Ovary (tissue), 3 donors: ENCODE measurements at regions not wholly inside any gene's neighbourhood (a gene's known extent, or its start where the extent isn't known, plus 50 kb on each side); places are given as distances from the start of the nearest gene placed in this dataset.

Experiments
- POLR2A ChIP-seq: fragments of 450-650 bp; IDR thresholded peaks from one replicate; pipeline ENCODE4 v1.6.1; 2017; ENCODE audit warnings: antibody characterized with exemption, mild to moderate bottlenecking, moderate library complexity
- TF ChIP-seq, protein P1 (sequence below), 3 donors: fragments of 450-650 bp in 2 of 3; fragments of 200-600 bp in 1 of 3; IDR thresholded peaks; one replicate each; pipeline versions ENCODE4 v1.5.1 to v1.8.0; 2016 to 2022; ENCODE audit warnings: antibody characterized with exemption in 3 of 3, mild to moderate bottlenecking in 1 of 3
- donor health status: DM: no; HTN: no; CAD: no.

DNA sequence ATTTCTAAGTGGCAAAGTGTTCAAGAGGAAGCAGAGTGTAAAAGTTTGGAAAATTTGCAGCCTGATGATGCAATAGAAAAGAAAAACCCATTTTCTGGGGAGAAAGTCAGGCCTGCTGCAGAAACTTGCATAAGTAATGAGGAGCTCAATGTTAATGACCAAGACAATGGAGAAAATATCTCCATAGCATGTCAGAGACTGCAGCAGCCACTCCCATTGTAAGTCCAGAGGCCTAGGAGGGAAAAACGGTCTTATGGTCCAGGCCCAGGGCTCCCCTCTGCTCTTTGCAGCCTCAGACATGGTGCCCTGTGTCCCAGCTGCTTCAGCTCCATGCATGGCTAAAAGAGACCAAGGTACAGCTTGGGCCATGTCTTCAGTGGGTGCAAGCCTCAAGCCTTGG lies 96.6 kb upstream of the GMNC start:
- TF ChIP-seq, protein P1, sequence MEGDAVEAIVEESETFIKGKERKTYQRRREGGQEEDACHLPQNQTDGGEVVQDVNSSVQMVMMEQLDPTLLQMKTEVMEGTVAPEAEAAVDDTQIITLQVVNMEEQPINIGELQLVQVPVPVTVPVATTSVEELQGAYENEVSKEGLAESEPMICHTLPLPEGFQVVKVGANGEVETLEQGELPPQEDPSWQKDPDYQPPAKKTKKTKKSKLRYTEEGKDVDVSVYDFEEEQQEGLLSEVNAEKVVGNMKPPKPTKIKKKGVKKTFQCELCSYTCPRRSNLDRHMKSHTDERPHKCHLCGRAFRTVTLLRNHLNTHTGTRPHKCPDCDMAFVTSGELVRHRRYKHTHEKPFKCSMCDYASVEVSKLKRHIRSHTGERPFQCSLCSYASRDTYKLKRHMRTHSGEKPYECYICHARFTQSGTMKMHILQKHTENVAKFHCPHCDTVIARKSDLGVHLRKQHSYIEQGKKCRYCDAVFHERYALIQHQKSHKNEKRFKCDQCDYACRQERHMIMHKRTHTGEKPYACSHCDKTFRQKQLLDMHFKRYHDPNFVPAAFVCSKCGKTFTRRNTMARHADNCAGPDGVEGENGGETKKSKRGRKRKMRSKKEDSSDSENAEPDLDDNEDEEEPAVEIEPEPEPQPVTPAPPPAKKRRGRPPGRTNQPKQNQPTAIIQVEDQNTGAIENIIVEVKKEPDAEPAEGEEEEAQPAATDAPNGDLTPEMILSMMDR (IDR thresholded peaks at IDR 0.05), result no peak
- TF ChIP-seq POLR2A, result no peak
